MM.1S (cell line): ENCODE measurements at regions not wholly inside any gene's neighbourhood (a gene's known extent, or its start where the extent isn't known, plus 50 kb on each side); places are given as distances from the start of the nearest gene placed in this dataset.

Experiments
- EZH2 ChIP-seq: fragments of 300-600 bp; sonication (generic); optimal IDR thresholded peaks from 2 replicates; pipeline ENCODE3; 2017; ENCODE audit warnings: low read depth, mild to moderate bottlenecking, antibody characterized with exemption, low read length, mixed read lengths
- TF ChIP-seq, protein P1 (sequence below): fragments of 300-600 bp; sonication (generic); IDR thresholded peaks from 2 replicates; pipeline ENCODE4 v1.5.1; 2016; ENCODE audit warnings: antibody characterized with exemption, low read length, mixed read lengths

DNA sequence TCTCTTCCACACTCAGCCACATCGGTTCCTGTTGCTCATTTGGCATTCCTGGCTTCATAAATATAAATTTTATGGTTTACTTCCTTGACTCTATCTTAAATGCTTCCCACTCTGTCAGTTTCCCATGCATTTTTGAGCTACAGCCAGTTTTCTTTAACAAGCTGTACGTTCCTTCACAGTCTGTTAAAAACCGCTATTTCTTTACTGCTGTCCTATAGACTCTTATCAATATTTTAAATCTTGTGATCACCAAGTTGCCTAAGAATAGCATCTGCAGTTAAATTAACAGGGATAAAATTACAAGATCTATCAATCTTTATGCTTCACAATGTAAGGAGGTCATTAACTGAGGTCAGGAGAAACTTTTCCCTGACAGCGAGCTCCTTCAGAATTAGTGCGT lies 103.1 kb upstream of the RHOBTB1 start:
- no peak for TF ChIP-seq EZH2
- TF ChIP-seq, protein P1, sequence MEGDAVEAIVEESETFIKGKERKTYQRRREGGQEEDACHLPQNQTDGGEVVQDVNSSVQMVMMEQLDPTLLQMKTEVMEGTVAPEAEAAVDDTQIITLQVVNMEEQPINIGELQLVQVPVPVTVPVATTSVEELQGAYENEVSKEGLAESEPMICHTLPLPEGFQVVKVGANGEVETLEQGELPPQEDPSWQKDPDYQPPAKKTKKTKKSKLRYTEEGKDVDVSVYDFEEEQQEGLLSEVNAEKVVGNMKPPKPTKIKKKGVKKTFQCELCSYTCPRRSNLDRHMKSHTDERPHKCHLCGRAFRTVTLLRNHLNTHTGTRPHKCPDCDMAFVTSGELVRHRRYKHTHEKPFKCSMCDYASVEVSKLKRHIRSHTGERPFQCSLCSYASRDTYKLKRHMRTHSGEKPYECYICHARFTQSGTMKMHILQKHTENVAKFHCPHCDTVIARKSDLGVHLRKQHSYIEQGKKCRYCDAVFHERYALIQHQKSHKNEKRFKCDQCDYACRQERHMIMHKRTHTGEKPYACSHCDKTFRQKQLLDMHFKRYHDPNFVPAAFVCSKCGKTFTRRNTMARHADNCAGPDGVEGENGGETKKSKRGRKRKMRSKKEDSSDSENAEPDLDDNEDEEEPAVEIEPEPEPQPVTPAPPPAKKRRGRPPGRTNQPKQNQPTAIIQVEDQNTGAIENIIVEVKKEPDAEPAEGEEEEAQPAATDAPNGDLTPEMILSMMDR = no peak
